ENCODE measurements at regions not wholly inside any gene's neighbourhood (a gene's known extent, or its start where the extent isn't known, plus 50 kb on each side); places are given as distances from the start of the nearest gene placed in this dataset.

- TF ChIP-seq, protein P1, sequence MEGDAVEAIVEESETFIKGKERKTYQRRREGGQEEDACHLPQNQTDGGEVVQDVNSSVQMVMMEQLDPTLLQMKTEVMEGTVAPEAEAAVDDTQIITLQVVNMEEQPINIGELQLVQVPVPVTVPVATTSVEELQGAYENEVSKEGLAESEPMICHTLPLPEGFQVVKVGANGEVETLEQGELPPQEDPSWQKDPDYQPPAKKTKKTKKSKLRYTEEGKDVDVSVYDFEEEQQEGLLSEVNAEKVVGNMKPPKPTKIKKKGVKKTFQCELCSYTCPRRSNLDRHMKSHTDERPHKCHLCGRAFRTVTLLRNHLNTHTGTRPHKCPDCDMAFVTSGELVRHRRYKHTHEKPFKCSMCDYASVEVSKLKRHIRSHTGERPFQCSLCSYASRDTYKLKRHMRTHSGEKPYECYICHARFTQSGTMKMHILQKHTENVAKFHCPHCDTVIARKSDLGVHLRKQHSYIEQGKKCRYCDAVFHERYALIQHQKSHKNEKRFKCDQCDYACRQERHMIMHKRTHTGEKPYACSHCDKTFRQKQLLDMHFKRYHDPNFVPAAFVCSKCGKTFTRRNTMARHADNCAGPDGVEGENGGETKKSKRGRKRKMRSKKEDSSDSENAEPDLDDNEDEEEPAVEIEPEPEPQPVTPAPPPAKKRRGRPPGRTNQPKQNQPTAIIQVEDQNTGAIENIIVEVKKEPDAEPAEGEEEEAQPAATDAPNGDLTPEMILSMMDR (IDR thresholded peaks at IDR 0.05), result no peak
- TF ChIP-seq POLR2AphosphoS5 (IDR thresholded peaks at IDR 0.05), result no peak
Measured at GRCh38 chr13:75194717-75195462, 287.1 kb downstream of the TBC1D4 start.
